Smooth muscle cell (in vitro differentiated cells): ENCODE measurements at regions not wholly inside any gene's neighbourhood (a gene's known extent, or its start where the extent isn't known, plus 50 kb on each side); places are given as distances from the start of the nearest gene placed in this dataset.

ENCODE experiments used
- DNase-seq: peaks from one replicate; lab custom pipeline; 2025; ENCODE audit not compliant: unreplicated experiment; lab: John Stamatoyannopoulos, UW
- H2AFZ ChIP-seq: fragments of 200-600 bp; sonication (generic); 2 replicates; pipeline ENCODE4 v1.6.0; 2016; ENCODE audit warnings: antibody characterized with exemption, low read depth, mild to moderate bottlenecking
- H3F3A ChIP-seq: fragments of 200-600 bp; sonication (generic); 2 replicates; pipeline ENCODE4 v1.6.0; 2017; ENCODE audit warnings: antibody characterized with exemption, low read depth
- H3K27ac ChIP-seq: fragments of 200-600 bp; sonication (generic); 2 replicates; pipeline ENCODE4 v1.5.1; 2016; ENCODE audit warnings: low read depth, mild to moderate bottlenecking
- H3K27me3 ChIP-seq: fragments of 200-600 bp; sonication (generic); 2 replicates; pipeline ENCODE4 v1.6.1; 2016; ENCODE audit warnings: low read depth, mild to moderate bottlenecking
- H3K36me3 ChIP-seq: fragments of 200-600 bp; sonication (generic); 2 replicates; pipeline ENCODE4 v1.5.1; 2016; ENCODE audit warnings: low read depth
- H3K4me1 ChIP-seq: fragments of 200-600 bp; sonication (generic); 2 replicates; pipeline ENCODE4 v1.5.1; 2016; ENCODE audit warnings: low read depth
- H3K4me2 ChIP-seq: fragments of 200-600 bp; sonication (generic); 2 replicates; pipeline ENCODE4 v1.6.0; 2016; ENCODE audit warnings: mild to moderate bottlenecking
- H3K4me3 ChIP-seq: fragments of 200-600 bp; sonication (generic); 2 replicates; pipeline ENCODE4 v1.5.1; 2016; ENCODE audit warnings: mild to moderate bottlenecking
- H3K79me2 ChIP-seq: fragments of 200-600 bp; sonication (generic); 2 replicates; pipeline ENCODE4 v1.6.0; 2016; ENCODE audit warnings: low read depth, mild to moderate bottlenecking
- H3K9ac ChIP-seq: fragments of 200-600 bp; sonication (generic); 2 replicates; pipeline ENCODE4 v1.6.0; 2016; ENCODE audit warnings: low read depth
- H3K9me3 ChIP-seq: fragments of 200-600 bp; sonication (generic); replicated peaks from 2 replicates; pipeline ENCODE4 v1.5.1; 2016; ENCODE audit warnings: low read depth
- H4K20me1 ChIP-seq: fragments of 200-600 bp; sonication (generic); 2 replicates; pipeline ENCODE4 v1.6.0; 2016; ENCODE audit warnings: low read depth
- WGBS: methylation state at CpG from one replicate; pipeline ENCODE4 v1.1.7; 2016; ENCODE audit warnings: low lambda C conversion rate; 5-methylcytosine and 5-hydroxymethylcytosine counted together
- TF ChIP-seq, protein P1 (sequence below): fragments of 200-600 bp; sonication (generic); IDR thresholded peaks from 2 replicates; pipeline ENCODE4 v1.5.1; 2017; ENCODE audit warnings: borderline replicate concordance, mild to moderate bottlenecking, antibody characterized with exemption; ENCODE audit not compliant: insufficient read depth, poor library complexity, severe bottlenecking

DNA sequence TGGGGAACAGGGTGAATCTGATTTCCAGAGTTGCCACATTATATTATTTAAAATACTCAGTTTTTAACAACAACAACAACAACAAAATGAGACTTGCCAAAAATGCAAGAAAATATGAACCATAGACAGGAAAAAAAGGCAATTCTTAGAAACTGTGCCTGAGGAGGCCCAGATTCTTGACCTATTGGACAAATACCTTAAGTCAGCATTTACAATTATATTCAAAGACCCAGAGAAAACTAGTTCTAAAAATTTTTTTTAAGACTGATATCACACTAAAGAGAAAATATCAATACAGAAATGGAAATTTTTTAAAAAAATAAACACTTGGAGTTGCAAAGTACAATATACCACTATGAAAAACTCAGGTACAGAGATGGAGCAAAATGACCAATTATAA, 152.8 kb upstream of the LYPLAL1 start:
- Histone ChIP-seq H3K4me3 (no peak overlapping the region), H3K9me3 (no peaks in the 10 kb centered on the region), H3K36me3 (no peaks in the 10 kb centered on the region), H3F3A (no peaks in the 10 kb centered on the region), H3K27me3 (peaks cover 73% of the 10 kb centered on the region), H3K4me1 (no peaks in the 10 kb centered on the region), H2AFZ (no peak overlapping the region), H3K4me2 (no peak overlapping the region), H4K20me1 (no peaks in the 10 kb centered on the region), H3K79me2 (no peaks in the 10 kb centered on the region), H3K27ac (no peak overlapping the region), H3K9ac (no peak overlapping the region)
- no peak for DNase-seq
- TF ChIP-seq, protein P1, sequence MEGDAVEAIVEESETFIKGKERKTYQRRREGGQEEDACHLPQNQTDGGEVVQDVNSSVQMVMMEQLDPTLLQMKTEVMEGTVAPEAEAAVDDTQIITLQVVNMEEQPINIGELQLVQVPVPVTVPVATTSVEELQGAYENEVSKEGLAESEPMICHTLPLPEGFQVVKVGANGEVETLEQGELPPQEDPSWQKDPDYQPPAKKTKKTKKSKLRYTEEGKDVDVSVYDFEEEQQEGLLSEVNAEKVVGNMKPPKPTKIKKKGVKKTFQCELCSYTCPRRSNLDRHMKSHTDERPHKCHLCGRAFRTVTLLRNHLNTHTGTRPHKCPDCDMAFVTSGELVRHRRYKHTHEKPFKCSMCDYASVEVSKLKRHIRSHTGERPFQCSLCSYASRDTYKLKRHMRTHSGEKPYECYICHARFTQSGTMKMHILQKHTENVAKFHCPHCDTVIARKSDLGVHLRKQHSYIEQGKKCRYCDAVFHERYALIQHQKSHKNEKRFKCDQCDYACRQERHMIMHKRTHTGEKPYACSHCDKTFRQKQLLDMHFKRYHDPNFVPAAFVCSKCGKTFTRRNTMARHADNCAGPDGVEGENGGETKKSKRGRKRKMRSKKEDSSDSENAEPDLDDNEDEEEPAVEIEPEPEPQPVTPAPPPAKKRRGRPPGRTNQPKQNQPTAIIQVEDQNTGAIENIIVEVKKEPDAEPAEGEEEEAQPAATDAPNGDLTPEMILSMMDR: no peak

DNA sequence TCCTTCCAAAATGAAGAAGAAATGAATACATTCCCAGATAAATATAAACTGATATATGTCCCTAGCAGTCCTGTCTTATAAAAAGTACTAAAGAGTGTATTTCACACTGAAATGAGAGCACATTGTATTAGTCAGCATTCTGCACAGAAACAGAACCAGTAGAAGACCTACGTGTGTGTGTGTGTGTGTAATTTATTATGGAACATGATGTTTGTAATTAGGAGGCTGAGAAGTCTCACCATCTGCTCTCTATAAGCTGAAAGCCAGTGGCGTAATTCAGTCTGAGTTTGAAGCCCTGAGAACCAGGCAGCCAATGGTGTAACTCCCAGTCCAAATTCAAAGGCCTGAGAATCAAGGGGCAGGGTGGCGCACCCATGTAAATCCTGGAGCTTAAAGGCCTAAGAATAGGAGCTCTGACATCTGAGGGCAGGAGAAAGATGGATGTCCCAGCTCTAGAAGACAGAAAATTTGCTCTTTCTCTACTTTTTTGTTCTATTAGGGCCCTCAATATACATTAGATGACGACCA, 146.5 kb upstream of the LYPLAL1 start:
- DNase-seq: no peak
- H3K79me2 ChIP-seq: no peaks in the 10 kb centered on the region
- no peaks in the 10 kb centered on the region for H3K9me3 ChIP-seq
- H2AFZ ChIP-seq: no peak overlapping the region
- no peak overlapping the region for H3K4me3 ChIP-seq
- H3K27ac ChIP-seq: no peak overlapping the region
- no peaks in the 10 kb centered on the region for H3F3A ChIP-seq
- H4K20me1 ChIP-seq: no peaks in the 10 kb centered on the region
- H3K4me1 ChIP-seq: no peaks in the 10 kb centered on the region
- 72% methylated on average over 4 of the region's 4 CpGs for WGBS
- H3K27me3 ChIP-seq: peaks cover 28% of the 10 kb centered on the region
- no peak overlapping the region for H3K4me2 ChIP-seq
- TF ChIP-seq, protein P1: no peak
- no peak overlapping the region for H3K9ac ChIP-seq
- H3K36me3 ChIP-seq: no peaks in the 10 kb centered on the region

DNA sequence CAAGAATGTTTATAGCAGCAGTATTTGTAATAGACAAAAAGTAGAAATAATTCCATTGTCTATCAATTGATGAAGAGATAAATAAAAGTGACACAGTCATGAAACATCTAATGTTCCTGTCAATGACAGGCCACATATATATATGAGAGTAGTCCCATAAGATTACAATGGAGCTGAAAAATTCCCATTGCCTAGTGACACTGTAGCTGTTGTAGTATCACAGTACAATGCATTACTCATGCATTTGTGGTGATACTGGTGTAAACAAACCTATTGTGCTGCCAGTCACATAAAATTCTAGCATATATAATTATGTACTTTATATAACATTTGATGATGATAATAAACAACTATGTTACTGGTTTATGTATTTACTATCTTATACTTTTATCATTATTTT, 141.9 kb upstream of the LYPLAL1 start:
- H4K20me1 ChIP-seq: no peaks in the 10 kb centered on the region
- no peak for DNase-seq
- no peaks in the 10 kb centered on the region for H3K79me2 ChIP-seq
- no peaks in the 10 kb centered on the region for H3K4me1 ChIP-seq
- no peaks in the 10 kb centered on the region for H3K36me3 ChIP-seq
- H3K27ac ChIP-seq: no peak overlapping the region
- TF ChIP-seq, protein P1: no peak
- no peaks in the 10 kb centered on the region for H3K9me3 ChIP-seq
- no peak overlapping the region for H2AFZ ChIP-seq
- H3K4me3 ChIP-seq: no peak overlapping the region
- H3K4me2 ChIP-seq: no peak overlapping the region
- H3F3A ChIP-seq: no peaks in the 10 kb centered on the region
- no peaks in the 10 kb centered on the region for H3K27me3 ChIP-seq
- H3K9ac ChIP-seq: no peak overlapping the region

DNA sequence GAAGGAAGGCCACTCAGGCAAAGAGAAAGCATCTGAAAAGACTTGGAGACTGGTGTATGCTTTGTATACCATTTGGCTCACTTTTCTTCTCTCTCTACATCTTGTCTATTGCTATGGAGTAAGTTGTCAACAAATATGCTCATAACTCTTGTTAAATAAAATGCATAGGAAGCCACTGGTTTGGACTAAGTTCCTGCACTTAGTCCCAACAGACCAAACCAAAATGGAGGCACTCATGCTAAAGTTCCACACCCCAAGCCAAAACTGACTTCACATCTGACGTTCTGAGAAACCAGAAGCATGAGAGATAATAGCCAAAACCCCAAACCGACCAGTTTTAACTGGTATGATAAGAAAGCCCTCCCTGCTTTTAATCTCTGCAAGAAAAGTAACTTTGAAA, 135.3 kb upstream of the LYPLAL1 start:
- TF ChIP-seq, protein P1: no peak
- Histone ChIP-seq H3K4me3 (no peak overlapping the region), H2AFZ (no peak overlapping the region), H3K9me3 (no peaks in the 10 kb centered on the region), H3K27me3 (no peaks in the 10 kb centered on the region), H4K20me1 (no peaks in the 10 kb centered on the region), H3F3A (no peaks in the 10 kb centered on the region), H3K79me2 (no peaks in the 10 kb centered on the region), H3K4me1 (no peaks in the 10 kb centered on the region), H3K27ac (no peak overlapping the region), H3K4me2 (no peak overlapping the region), H3K9ac (no peak overlapping the region), H3K36me3 (no peaks in the 10 kb centered on the region)
- WGBS: 56% methylated on average over 2 of the region's 2 CpGs
- no peak for DNase-seq
